ENCODE measurements at regions not wholly inside any gene's neighbourhood (a gene's known extent, or its start where the extent isn't known, plus 50 kb on each side); places are given as distances from the start of the nearest gene placed in this dataset.

- no peaks in the 10 kb centered on the region for H3K36me3 ChIP-seq (replicated peaks in 1 of 2; ENCODE audit: control insufficient read depth in 1 of 2, insufficient read depth in 2 of 2, low read length in 2 of 2)
- no peak for TF ChIP-seq HIC2 (CRISPR knock-in tag; IDR thresholded peaks at IDR 0.05; ENCODE audit: low read depth)
- no peak for TF ChIP-seq ZC3H13 (CRISPR knock-in tag; IDR thresholded peaks at IDR 0.05)
- no peak for TF ChIP-seq ZNF253 (CRISPR knock-in tag; IDR thresholded peaks at IDR 0.05; ENCODE audit: borderline replicate concordance)
- no peak for TF ChIP-seq PRPF4 (IDR thresholded peaks at IDR 0.05; ENCODE audit: low read depth, low read length, poor library complexity, severe bottlenecking)
- no peak for TF ChIP-seq ZNF784 (CRISPR knock-in tag; IDR thresholded peaks at IDR 0.05; ENCODE audit: borderline replicate concordance)
- no peak for TF ChIP-seq REXO4 (CRISPR knock-in tag; IDR thresholded peaks at IDR 0.05; ENCODE audit: borderline replicate concordance)
- TF ChIP-seq ZNF160 (CRISPR knock-in tag; IDR thresholded peaks at IDR 0.05), result no peak
- TF ChIP-seq ZBTB7A (CRISPR knock-in tag; IDR thresholded peaks at IDR 0.05), result no peak
- no peak for TF ChIP-seq HHEX (CRISPR knock-in tag; IDR thresholded peaks at IDR 0.05)
- TF ChIP-seq CTCF (CRISPR knock-in tag; IDR thresholded peaks at IDR 0.05), result no peak
- no peak for TF ChIP-seq RFX5 (IDR thresholded peaks at IDR 0.05; ENCODE audit: low read depth, low read length)
- TF ChIP-seq PAWR (CRISPR knock-in tag; IDR thresholded peaks at IDR 0.05; ENCODE audit: borderline replicate concordance), result no peak
- no peak for TF ChIP-seq ATF4 (CRISPR knock-in tag; IDR thresholded peaks at IDR 0.05)
- no peak for TF ChIP-seq GABPB1 (CRISPR knock-in tag; IDR thresholded peaks at IDR 0.05)
Measured at GRCh38 chr11:134014511-134014910, 54.4 kb upstream of the JAM3 start.

More at GRCh38 chr11:134014511-134014910, 54.4 kb upstream of the JAM3 start:
- in situ Hi-C loops (cut with HindIII; ENCODE audit: extremely low pct_ligation_motif_present, low pct_unique_long_range_greater_than_20kb), result no loop called here
- FAIRE-seq (no peak), ATAC-seq (no peak), DNase-seq (ENCODE audit: low spot score) (no peak)
- POLR2A ChIA-PET, result no interaction called here
- H3K27ac ChIP-seq (ENCODE audit: extremely low read length, insufficient read depth, low read length), result no peak overlapping the region
- no peaks in the 10 kb centered on the region for H4K20me1 ChIP-seq (ENCODE audit: insufficient read depth, low read length)
- BruUV-seq (replicated peaks), result no TSS peak
- WGBS (ENCODE audit: low lambda C conversion rate), result 16% methylated on average over 5 of the region's 5 CpGs
- no peak overlapping the region for H3K4me3 ChIP-seq (replicated peaks in 1 of 3; ENCODE audit: insufficient read depth in 1 of 3, low read depth in 2 of 3, low read length in 3 of 3)
- no peaks in the 10 kb centered on the region for H3K4me1 ChIP-seq (ENCODE audit: insufficient read depth, low read length)
- peaks cover 7 to 35% of the 10 kb centered on the region in 2 experiments; a peak in 4 of 5 replicates for H3K27me3 ChIP-seq (ENCODE audit: control insufficient read depth in 1 of 2, insufficient read depth in 2 of 2, low read length in 2 of 2)
- intact Hi-C loops (cut with micrococcal nuclease; ENCODE audit: unreplicated experiment), result no loop called here
- H3K9me3 ChIP-seq (ENCODE audit: low read length), result no peaks in the 10 kb centered on the region
- H2AFZ ChIP-seq (ENCODE audit: low read length), result no peak overlapping the region
- CTCF ChIA-PET (ENCODE audit: low intra/inter-chr PET ratio, low total read pairs), result no interaction called here
- no peak overlapping the region for H3K4me2 ChIP-seq (ENCODE audit: low read depth, low read length)
- H3K9ac ChIP-seq (ENCODE audit: insufficient read depth, low read depth, low read length), result no peak overlapping the region
- no peaks in the 10 kb centered on the region for H3K79me2 ChIP-seq (ENCODE audit: insufficient read depth, low read length)
